ENCODE measurements at regions not wholly inside any gene's neighbourhood (a gene's known extent, or its start where the extent isn't known, plus 50 kb on each side); places are given as distances from the start of the nearest gene placed in this dataset.

- no peaks in the 10 kb centered on the region for H3K79me2 ChIP-seq (ENCODE audit: insufficient read depth)
- H3K4me1 ChIP-seq (ENCODE audit: control insufficient read depth in 1 of 2, insufficient read depth in 2 of 2, low read depth in 1 of 2, low read length in 1 of 2), result no peaks in the 10 kb centered on the region
- CTCF ChIA-PET, result interaction anchor here (1.6 kb wide), 1 partner anchor 14 kb away, joined by 3 read pairs; no protein-coding TSS in a partner anchor
- H3K4me2 ChIP-seq, result no peak overlapping the region
- H3K36me3 ChIP-seq (replicated peaks in 1 of 2; ENCODE audit: control insufficient read depth in 1 of 2, insufficient read depth in 2 of 2, low read length in 1 of 2), result no peaks in the 10 kb centered on the region
- 12% methylated on average over 4 of the region's 4 CpGs for WGBS (ENCODE audit: low lambda C conversion rate)
- no peaks in the 10 kb centered on the region for H4K20me1 ChIP-seq (ENCODE audit: insufficient read depth)
- H3K9me3 ChIP-seq, result no peaks in the 10 kb centered on the region
- TF ChIP-seq GATA2 (CRISPR knock-in tag; IDR thresholded peaks at IDR 0.05) (no peak), YY1 (IDR thresholded peaks at IDR 0.05; ENCODE audit: low read depth) (no peak), IRF3 (IDR thresholded peaks at IDR 0.05; ENCODE audit: low read depth, low read length) (no peak), PBX3 (IDR thresholded peaks at IDR 0.05) (no peak), RFX5 (IDR thresholded peaks at IDR 0.05; ENCODE audit: low read length) (no peak), EP300 (IDR thresholded peaks at IDR 0.05; ENCODE audit: borderline replicate concordance in 1 of 2, low read depth in 1 of 2, low read length in 1 of 2) (no peak), TEAD4 (IDR thresholded peaks at IDR 0.05; ENCODE audit: borderline replicate concordance, insufficient read depth) (no peak)
- no peaks in the 10 kb centered on the region for H3F3A ChIP-seq (replicated peaks; ENCODE audit: insufficient read depth)
- peak overlapping the region; percentile 0; the same call in 1 of the 2 replicates for H2AFZ ChIP-seq (ENCODE audit: low read depth)
- no peaks in the 10 kb centered on the region for H3K9me2 ChIP-seq
- no peak for DNase-seq
- POLR2A ChIA-PET, result no interaction called here
- H3K4me3 ChIP-seq (ENCODE audit: low read depth in 2 of 2, low read length in 1 of 2), result no peak overlapping the region
- no peaks in the 10 kb centered on the region for H3K27me3 ChIP-seq (ENCODE audit: insufficient read depth)
- H3K27ac ChIP-seq (ENCODE audit: low read depth in 2 of 2, low read length in 1 of 2), result no peak overlapping the region
- no peak overlapping the region for H3K9ac ChIP-seq
These were observed 271.1 kb downstream of the SNX13 start for GRCh38 chr7:17669204-17669603.

- Histone ChIP-seq H3K9ac (no peak overlapping the region), H3K27ac (ENCODE audit: low read depth in 2 of 2, low read length in 1 of 2) (no peak overlapping the region), H3F3A (replicated peaks; ENCODE audit: insufficient read depth) (no peaks in the 10 kb centered on the region), H3K9me2 (no peaks in the 10 kb centered on the region), H3K4me2 (no peak overlapping the region), H2AFZ (ENCODE audit: low read depth) (no peak overlapping the region), H3K36me3 (replicated peaks in 1 of 2; ENCODE audit: control insufficient read depth in 1 of 2, insufficient read depth in 2 of 2, low read length in 1 of 2) (no peaks in the 10 kb centered on the region), H3K9me3 (no peaks in the 10 kb centered on the region), H3K4me3 (ENCODE audit: low read depth in 2 of 2, low read length in 1 of 2) (no peak overlapping the region), H3K4me1 (ENCODE audit: control insufficient read depth in 1 of 2, insufficient read depth in 2 of 2, low read depth in 1 of 2, low read length in 1 of 2) (no peaks in the 10 kb centered on the region), H4K20me1 (ENCODE audit: insufficient read depth) (no peaks in the 10 kb centered on the region), H3K27me3 (ENCODE audit: insufficient read depth) (no peaks in the 10 kb centered on the region), H3K79me2 (ENCODE audit: insufficient read depth) (no peaks in the 10 kb centered on the region)
- 19% methylated on average over 2 of the region's 2 CpGs for WGBS (ENCODE audit: low lambda C conversion rate)
- DNase-seq, result no peak
- POLR2A ChIA-PET, result no interaction called here
- CTCF ChIA-PET, result interaction anchor here (1.5 to 2.6 kb wide), 2 partner anchors 9 to 98 kb away, joined by 4 to 14 read pairs; no protein-coding TSS in a partner anchor
- TF ChIP-seq, protein P1, sequence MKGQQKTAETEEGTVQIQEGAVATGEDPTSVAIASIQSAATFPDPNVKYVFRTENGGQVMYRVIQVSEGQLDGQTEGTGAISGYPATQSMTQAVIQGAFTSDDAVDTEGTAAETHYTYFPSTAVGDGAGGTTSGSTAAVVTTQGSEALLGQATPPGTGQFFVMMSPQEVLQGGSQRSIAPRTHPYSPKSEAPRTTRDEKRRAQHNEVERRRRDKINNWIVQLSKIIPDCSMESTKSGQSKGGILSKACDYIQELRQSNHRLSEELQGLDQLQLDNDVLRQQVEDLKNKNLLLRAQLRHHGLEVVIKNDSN (IDR thresholded peaks at IDR 0.05; ENCODE audit: borderline replicate concordance, low read depth), result no peak
- TF ChIP-seq PBX3 (IDR thresholded peaks at IDR 0.05) (no peak), TAF1 (IDR thresholded peaks at IDR 0.05; ENCODE audit: borderline replicate concordance, low read depth, low read length) (no peak), NRF1 (IDR thresholded peaks at IDR 0.05; ENCODE audit: low read depth, low read length) (no peak), GATA2 (CRISPR knock-in tag; IDR thresholded peaks at IDR 0.05) (no peak), EP300 (IDR thresholded peaks at IDR 0.05; ENCODE audit: borderline replicate concordance in 1 of 2, low read depth in 1 of 2, low read length in 1 of 2) (no peak)
These were observed 268.3 kb downstream of the SNX13 start for GRCh38 chr7:17671956-17672355.

Data from SK-N-SH (cell line).